WTC11 (cell line): ENCODE measurements at regions not wholly inside any gene's neighbourhood (a gene's known extent, or its start where the extent isn't known, plus 50 kb on each side); places are given as distances from the start of the nearest gene placed in this dataset.

ENCODE experiments used
- ATAC-seq: fragments of 200-7000 bp; cut with Tn5 transposase; 2 replicates; pipeline ENCODE4 v1.10.0; 2021; ENCODE audit warnings: mild to moderate bottlenecking, moderate library complexity
- CTCF ChIA-PET: fragments of 300-600 bp; sonication (Branson Sonifier 250); formaldehyde crosslinking; loops from one replicate; lab custom pipeline; 2021; ENCODE audit warnings: antibody characterized with exemption; lab: Charles Lee
- POLR2A ChIA-PET: fragments of 350-600 bp; sonication (Branson Sonifier 250); formaldehyde crosslinking; loops from one replicate; lab custom pipeline; 2021; ENCODE audit warnings: antibody characterized with exemption; lab: Charles Lee
- DNase-seq: peaks from one replicate; pipeline ENCODE4 v3.0.0; 2021; ENCODE audit warnings: low spot score
- H3K27ac Mint-ChIP-seq: 2 replicates; pipeline ENCODE4 v1.8.0; 2021; ENCODE audit warnings: mixed read lengths
- H3K27me3 Mint-ChIP-seq: 2 replicates; pipeline ENCODE4 v1.8.0; 2021; ENCODE audit warnings: low read depth, mild to moderate bottlenecking, moderate library complexity, mixed read lengths
- H3K36me3 Mint-ChIP-seq: 2 replicates; pipeline ENCODE4 v1.8.0; 2021; ENCODE audit warnings: mixed read lengths
- H3K4me1 Mint-ChIP-seq: 2 replicates; pipeline ENCODE4 v1.8.0; 2022; ENCODE audit warnings: mixed read lengths
- H3K4me3 Mint-ChIP-seq: 2 replicates; pipeline ENCODE4 v1.8.0; 2021; ENCODE audit warnings: mild to moderate bottlenecking, moderate library complexity, mixed read lengths
- H3K9me3 Mint-ChIP-seq: 2 replicates; pipeline ENCODE4 v1.8.0; 2021; ENCODE audit warnings: mixed read lengths
- CBFB ChIP-seq: sonication (generic); formaldehyde crosslinking; IDR thresholded peaks from 2 replicates; pipeline ENCODE4 v1.8.1; 2022; ENCODE audit warnings: mild to moderate bottlenecking, low read depth, missing genetic modification reagents
- CREB1 ChIP-seq: sonication (generic); formaldehyde crosslinking; IDR thresholded peaks from 2 replicates; pipeline ENCODE4 v1.8.0; 2023; ENCODE audit warnings: mild to moderate bottlenecking, missing genetic modification reagents
- ETV6 ChIP-seq: sonication (generic); formaldehyde crosslinking; IDR thresholded peaks from 2 replicates; pipeline ENCODE4 v1.8.1; 2022; ENCODE audit warnings: mild to moderate bottlenecking, missing genetic modification reagents
- FOXJ3 ChIP-seq: sonication (generic); formaldehyde crosslinking; IDR thresholded peaks from 2 replicates; pipeline ENCODE4 v1.9.0; 2021; ENCODE audit warnings: missing genetic modification reagents, mild to moderate bottlenecking, borderline replicate concordance
- FOXP1 ChIP-seq: sonication (generic); formaldehyde crosslinking; IDR thresholded peaks from 2 replicates; pipeline ENCODE4 v1.8.0; 2022; ENCODE audit warnings: missing genetic modification reagents, mild to moderate bottlenecking, moderate library complexity, borderline replicate concordance
- GTF2I ChIP-seq: fragments of 250-450 bp; sonication (Bioruptor Pico); conservative IDR thresholded peaks from 2 replicates; pipeline ENCODE4 v1.4.0; 2021; ENCODE audit warnings: mild to moderate bottlenecking
- HMGA2 ChIP-seq: fragments of 250-450 bp; sonication (Bioruptor Pico); IDR thresholded peaks from 2 replicates; pipeline ENCODE4 v1.4.0; 2021; ENCODE audit warnings: mild to moderate bottlenecking, moderate library complexity
- KAT7 ChIP-seq: sonication (generic); formaldehyde crosslinking; IDR thresholded peaks from 2 replicates; pipeline ENCODE4 v1.8.1; 2023; ENCODE audit warnings: missing genetic modification reagents, mild to moderate bottlenecking, borderline replicate concordance
- NR2C2 ChIP-seq: sonication (generic); formaldehyde crosslinking; IDR thresholded peaks from 2 replicates; pipeline ENCODE4 v1.8.0; 2022; ENCODE audit warnings: mild to moderate bottlenecking, missing genetic modification reagents
- NR3C1 ChIP-seq: sonication (generic); formaldehyde crosslinking; conservative IDR thresholded peaks from 2 replicates; pipeline ENCODE4 v1.8.1; 2023; ENCODE audit warnings: low read depth, mild to moderate bottlenecking, missing genetic modification reagents
- SMAD4 ChIP-seq: sonication (generic); formaldehyde crosslinking; IDR thresholded peaks from 2 replicates; pipeline ENCODE4 v1.8.0; 2022; ENCODE audit warnings: mild to moderate bottlenecking, missing genetic modification reagents
- SOX15 ChIP-seq: fragments of 250-450 bp; sonication (Bioruptor Pico); IDR thresholded peaks from 2 replicates; pipeline ENCODE4 v1.9.0; 2021; ENCODE audit warnings: mild to moderate bottlenecking
- TCF7 ChIP-seq: sonication (generic); formaldehyde crosslinking; IDR thresholded peaks from 2 replicates; pipeline ENCODE4 v1.8.0; 2022; ENCODE audit warnings: mild to moderate bottlenecking, low read depth, missing genetic modification reagents, moderate library complexity
- TP53 ChIP-seq: sonication (generic); formaldehyde crosslinking; IDR thresholded peaks from 2 replicates; pipeline ENCODE4 v1.8.1; 2023; ENCODE audit warnings: mild to moderate bottlenecking, missing genetic modification reagents
- ZNF121 ChIP-seq: sonication (generic); formaldehyde crosslinking; IDR thresholded peaks from 2 replicates; pipeline ENCODE4 v1.8.0; 2023; ENCODE audit warnings: missing genetic modification reagents
- ZNF232 ChIP-seq: sonication (generic); formaldehyde crosslinking; IDR thresholded peaks from 2 replicates; pipeline ENCODE4 v1.8.0; 2022; ENCODE audit warnings: mild to moderate bottlenecking, missing genetic modification reagents
- ZNF317 ChIP-seq: sonication (generic); formaldehyde crosslinking; IDR thresholded peaks from 2 replicates; pipeline ENCODE4 v1.8.1; 2023; ENCODE audit warnings: low read depth, mild to moderate bottlenecking, moderate library complexity, missing genetic modification reagents, borderline replicate concordance
- ZNF416 ChIP-seq: fragments of 250-450 bp; sonication (Bioruptor Pico); IDR thresholded peaks from 2 replicates; pipeline ENCODE4 v1.9.0; 2021; ENCODE audit warnings: mild to moderate bottlenecking, inconsistent platforms
- ZNF423 ChIP-seq: fragments of 250-450 bp; sonication (Bioruptor Pico); IDR thresholded peaks from 2 replicates; pipeline ENCODE4 v2.1.2; 2022; ENCODE audit warnings: mild to moderate bottlenecking, moderate library complexity
- TF ChIP-seq, protein P1 (sequence below): fragments of 250-450 bp; sonication (Bioruptor Pico); IDR thresholded peaks from 2 replicates; pipeline ENCODE4 v1.9.0; 2021; ENCODE audit warnings: mild to moderate bottlenecking
- TF ChIP-seq, protein P2 (sequence below): sonication (generic); formaldehyde crosslinking; IDR thresholded peaks from 2 replicates; pipeline ENCODE4 v1.8.1; 2023; ENCODE audit warnings: mild to moderate bottlenecking, missing genetic modification reagents, moderate library complexity
- TF ChIP-seq, protein P3 (sequence below): sonication (generic); formaldehyde crosslinking; IDR thresholded peaks from 2 replicates; pipeline ENCODE4 v1.8.1; 2022; ENCODE audit warnings: low read depth, mild to moderate bottlenecking, moderate library complexity, missing genetic modification reagents, borderline replicate concordance
- TF ChIP-seq, protein P4 (sequence below): fragments of 200-600 bp; IDR thresholded peaks from 2 replicates; pipeline ENCODE4 v1.8.0; 2022; ENCODE audit warnings: antibody characterized with exemption
- TF ChIP-seq, protein P5 (sequence below): sonication (generic); formaldehyde crosslinking; IDR thresholded peaks from 2 replicates; pipeline ENCODE4 v1.8.1; 2022; ENCODE audit warnings: mild to moderate bottlenecking, moderate library complexity, missing genetic modification reagents
- TF ChIP-seq, protein P6 (sequence below): sonication (generic); formaldehyde crosslinking; conservative IDR thresholded peaks from 2 replicates; pipeline ENCODE4 v1.8.1; 2022; ENCODE audit warnings: mild to moderate bottlenecking, missing genetic modification reagents

DNA sequence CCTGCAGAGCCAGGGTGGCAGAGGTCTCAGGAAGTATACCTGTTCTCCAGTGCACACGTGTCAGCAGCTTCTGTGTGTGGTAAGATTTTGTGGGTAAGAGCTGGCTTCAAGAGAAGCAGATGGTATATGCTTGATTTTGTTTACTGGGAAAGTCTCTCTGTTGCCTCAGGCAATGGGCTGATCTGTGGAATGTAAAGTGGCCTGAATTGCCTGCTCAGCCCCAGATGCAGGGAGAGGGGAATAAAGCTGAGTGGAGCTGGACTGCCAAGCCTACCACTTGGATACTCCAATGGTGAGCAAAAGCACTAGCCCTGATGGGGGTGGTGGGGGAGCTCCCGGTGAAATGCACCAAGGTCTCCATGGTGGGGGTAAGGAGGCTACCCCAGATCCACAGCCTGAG is 156.1 kb downstream of the WDR11 start (continued):
- TF ChIP-seq, protein P1, sequence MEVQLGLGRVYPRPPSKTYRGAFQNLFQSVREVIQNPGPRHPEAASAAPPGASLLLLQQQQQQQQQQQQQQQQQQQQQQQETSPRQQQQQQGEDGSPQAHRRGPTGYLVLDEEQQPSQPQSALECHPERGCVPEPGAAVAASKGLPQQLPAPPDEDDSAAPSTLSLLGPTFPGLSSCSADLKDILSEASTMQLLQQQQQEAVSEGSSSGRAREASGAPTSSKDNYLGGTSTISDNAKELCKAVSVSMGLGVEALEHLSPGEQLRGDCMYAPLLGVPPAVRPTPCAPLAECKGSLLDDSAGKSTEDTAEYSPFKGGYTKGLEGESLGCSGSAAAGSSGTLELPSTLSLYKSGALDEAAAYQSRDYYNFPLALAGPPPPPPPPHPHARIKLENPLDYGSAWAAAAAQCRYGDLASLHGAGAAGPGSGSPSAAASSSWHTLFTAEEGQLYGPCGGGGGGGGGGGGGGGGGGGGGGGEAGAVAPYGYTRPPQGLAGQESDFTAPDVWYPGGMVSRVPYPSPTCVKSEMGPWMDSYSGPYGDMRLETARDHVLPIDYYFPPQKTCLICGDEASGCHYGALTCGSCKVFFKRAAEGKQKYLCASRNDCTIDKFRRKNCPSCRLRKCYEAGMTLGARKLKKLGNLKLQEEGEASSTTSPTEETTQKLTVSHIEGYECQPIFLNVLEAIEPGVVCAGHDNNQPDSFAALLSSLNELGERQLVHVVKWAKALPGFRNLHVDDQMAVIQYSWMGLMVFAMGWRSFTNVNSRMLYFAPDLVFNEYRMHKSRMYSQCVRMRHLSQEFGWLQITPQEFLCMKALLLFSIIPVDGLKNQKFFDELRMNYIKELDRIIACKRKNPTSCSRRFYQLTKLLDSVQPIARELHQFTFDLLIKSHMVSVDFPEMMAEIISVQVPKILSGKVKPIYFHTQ (CRISPR knock-in tag): no peak
- TF ChIP-seq ZNF317 (no peak), ZNF416 (CRISPR knock-in tag) (no peak), NR3C1 (CRISPR knock-in tag) (no peak), NR2C2 (CRISPR knock-in tag) (no peak), FOXJ3 (CRISPR knock-in tag) (no peak), SMAD4 (CRISPR knock-in tag) (no peak), CREB1 (CRISPR knock-in tag) (no peak), GTF2I (CRISPR knock-in tag) (no peak), CBFB (CRISPR knock-in tag) (no peak), TCF7 (CRISPR knock-in tag) (no peak), ZNF423 (CRISPR knock-in tag) (no peak), TP53 (CRISPR knock-in tag) (no peak)
- TF ChIP-seq, protein P2, sequence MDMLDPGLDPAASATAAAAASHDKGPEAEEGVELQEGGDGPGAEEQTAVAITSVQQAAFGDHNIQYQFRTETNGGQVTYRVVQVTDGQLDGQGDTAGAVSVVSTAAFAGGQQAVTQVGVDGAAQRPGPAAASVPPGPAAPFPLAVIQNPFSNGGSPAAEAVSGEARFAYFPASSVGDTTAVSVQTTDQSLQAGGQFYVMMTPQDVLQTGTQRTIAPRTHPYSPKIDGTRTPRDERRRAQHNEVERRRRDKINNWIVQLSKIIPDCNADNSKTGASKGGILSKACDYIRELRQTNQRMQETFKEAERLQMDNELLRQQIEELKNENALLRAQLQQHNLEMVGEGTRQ (CRISPR knock-in tag): no peak
- TF ChIP-seq, protein P3, sequence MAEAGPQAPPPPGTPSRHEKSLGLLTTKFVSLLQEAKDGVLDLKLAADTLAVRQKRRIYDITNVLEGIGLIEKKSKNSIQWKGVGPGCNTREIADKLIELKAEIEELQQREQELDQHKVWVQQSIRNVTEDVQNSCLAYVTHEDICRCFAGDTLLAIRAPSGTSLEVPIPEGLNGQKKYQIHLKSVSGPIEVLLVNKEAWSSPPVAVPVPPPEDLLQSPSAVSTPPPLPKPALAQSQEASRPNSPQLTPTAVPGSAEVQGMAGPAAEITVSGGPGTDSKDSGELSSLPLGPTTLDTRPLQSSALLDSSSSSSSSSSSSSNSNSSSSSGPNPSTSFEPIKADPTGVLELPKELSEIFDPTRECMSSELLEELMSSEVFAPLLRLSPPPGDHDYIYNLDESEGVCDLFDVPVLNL (CRISPR knock-in tag): no peak
- TF ChIP-seq, protein P4, sequence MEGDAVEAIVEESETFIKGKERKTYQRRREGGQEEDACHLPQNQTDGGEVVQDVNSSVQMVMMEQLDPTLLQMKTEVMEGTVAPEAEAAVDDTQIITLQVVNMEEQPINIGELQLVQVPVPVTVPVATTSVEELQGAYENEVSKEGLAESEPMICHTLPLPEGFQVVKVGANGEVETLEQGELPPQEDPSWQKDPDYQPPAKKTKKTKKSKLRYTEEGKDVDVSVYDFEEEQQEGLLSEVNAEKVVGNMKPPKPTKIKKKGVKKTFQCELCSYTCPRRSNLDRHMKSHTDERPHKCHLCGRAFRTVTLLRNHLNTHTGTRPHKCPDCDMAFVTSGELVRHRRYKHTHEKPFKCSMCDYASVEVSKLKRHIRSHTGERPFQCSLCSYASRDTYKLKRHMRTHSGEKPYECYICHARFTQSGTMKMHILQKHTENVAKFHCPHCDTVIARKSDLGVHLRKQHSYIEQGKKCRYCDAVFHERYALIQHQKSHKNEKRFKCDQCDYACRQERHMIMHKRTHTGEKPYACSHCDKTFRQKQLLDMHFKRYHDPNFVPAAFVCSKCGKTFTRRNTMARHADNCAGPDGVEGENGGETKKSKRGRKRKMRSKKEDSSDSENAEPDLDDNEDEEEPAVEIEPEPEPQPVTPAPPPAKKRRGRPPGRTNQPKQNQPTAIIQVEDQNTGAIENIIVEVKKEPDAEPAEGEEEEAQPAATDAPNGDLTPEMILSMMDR: no peak
- TF ChIP-seq, protein P5, sequence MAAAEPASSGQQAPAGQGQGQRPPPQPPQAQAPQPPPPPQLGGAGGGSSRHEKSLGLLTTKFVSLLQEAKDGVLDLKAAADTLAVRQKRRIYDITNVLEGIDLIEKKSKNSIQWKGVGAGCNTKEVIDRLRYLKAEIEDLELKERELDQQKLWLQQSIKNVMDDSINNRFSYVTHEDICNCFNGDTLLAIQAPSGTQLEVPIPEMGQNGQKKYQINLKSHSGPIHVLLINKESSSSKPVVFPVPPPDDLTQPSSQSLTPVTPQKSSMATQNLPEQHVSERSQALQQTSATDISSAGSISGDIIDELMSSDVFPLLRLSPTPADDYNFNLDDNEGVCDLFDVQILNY (CRISPR knock-in tag): no peak

DNA sequence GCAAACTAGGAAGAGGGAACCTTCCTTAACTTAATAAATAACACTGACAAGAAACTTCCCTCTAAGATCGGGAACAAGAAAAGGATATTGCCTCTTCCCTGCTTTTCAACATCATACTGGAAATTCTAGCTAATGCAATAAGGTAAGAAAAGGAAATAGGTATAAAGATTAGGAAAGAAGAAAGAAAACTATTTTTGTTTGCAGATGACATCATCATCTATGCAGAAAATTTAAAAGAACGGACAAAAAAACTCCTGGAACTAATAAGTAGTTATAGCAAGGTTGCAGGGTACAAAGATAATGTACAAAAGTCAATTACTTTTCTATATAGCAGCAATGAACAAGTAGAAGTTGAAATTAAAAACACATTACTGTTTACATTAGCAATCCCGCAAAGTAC is 164.8 kb downstream of the WDR11 start:
- no peak for ATAC-seq
- DNase-seq: no peak

More for the DNA sequence above, 164.8 kb downstream of the WDR11 start:
- H3K4me3 Mint-ChIP-seq: no peak overlapping the region
- no peak overlapping the region for H3K27ac Mint-ChIP-seq
- no peaks in the 10 kb centered on the region; the same call in 1 of the 2 replicates for H3K4me1 Mint-ChIP-seq
- peaks cover 47% of the 10 kb centered on the region for H3K9me3 Mint-ChIP-seq
- ChIA-PET CTCF (no interaction called here), POLR2A (no interaction called here)
- H3K36me3 Mint-ChIP-seq: peaks cover 20% of the 10 kb centered on the region; the same call in 1 of the 2 replicates
- H3K27me3 Mint-ChIP-seq: no peaks in the 10 kb centered on the region
- TF ChIP-seq TCF7 (CRISPR knock-in tag) (no peak), ETV6 (CRISPR knock-in tag) (no peak), FOXJ3 (CRISPR knock-in tag) (no peak), HMGA2 (CRISPR knock-in tag) (no peak), SOX15 (CRISPR knock-in tag) (no peak), ZNF232 (CRISPR knock-in tag) (no peak), ZNF121 (CRISPR knock-in tag) (no peak), KAT7 (CRISPR knock-in tag) (no peak), CREB1 (CRISPR knock-in tag) (no peak), FOXP1 (CRISPR knock-in tag) (no peak)
- TF ChIP-seq, protein P6, sequence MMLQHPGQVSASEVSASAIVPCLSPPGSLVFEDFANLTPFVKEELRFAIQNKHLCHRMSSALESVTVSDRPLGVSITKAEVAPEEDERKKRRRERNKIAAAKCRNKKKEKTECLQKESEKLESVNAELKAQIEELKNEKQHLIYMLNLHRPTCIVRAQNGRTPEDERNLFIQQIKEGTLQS (CRISPR knock-in tag): no peak
- TF ChIP-seq, protein P2 (CRISPR knock-in tag): no peak
